ENCODE measurements at regions not wholly inside any gene's neighbourhood (a gene's known extent, or its start where the extent isn't known, plus 50 kb on each side); places are given as distances from the start of the nearest gene placed in this dataset.

DNA sequence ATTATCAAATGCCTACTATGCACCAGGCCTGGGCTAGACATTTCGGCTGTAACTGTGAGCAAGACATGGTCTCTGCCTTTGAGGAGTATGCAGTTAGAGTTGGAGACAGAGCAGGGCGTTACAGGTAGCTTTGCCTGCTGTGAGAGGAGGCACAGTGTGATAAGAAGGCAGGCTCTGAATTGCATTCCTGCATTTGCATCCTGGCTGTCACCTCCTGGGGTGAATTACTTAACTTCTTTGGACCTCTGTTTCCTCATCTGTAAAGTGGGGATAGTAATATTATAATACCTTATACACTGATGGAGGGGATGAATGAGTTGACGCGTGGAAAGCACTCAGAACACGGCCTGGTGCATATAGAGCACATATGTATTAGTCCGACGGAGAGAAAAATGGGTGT is 118.1 kb upstream of the ARHGAP20 start:
- H3K9me3 ChIP-seq, result no peaks in the 10 kb centered on the region
- intact Hi-C loops (cut with DNase I), result no loop called here
- ATAC-seq, result no peak
- no peak for TF ChIP-seq POLR2A (IDR thresholded peaks at IDR 0.05)
- TF ChIP-seq, protein P1, sequence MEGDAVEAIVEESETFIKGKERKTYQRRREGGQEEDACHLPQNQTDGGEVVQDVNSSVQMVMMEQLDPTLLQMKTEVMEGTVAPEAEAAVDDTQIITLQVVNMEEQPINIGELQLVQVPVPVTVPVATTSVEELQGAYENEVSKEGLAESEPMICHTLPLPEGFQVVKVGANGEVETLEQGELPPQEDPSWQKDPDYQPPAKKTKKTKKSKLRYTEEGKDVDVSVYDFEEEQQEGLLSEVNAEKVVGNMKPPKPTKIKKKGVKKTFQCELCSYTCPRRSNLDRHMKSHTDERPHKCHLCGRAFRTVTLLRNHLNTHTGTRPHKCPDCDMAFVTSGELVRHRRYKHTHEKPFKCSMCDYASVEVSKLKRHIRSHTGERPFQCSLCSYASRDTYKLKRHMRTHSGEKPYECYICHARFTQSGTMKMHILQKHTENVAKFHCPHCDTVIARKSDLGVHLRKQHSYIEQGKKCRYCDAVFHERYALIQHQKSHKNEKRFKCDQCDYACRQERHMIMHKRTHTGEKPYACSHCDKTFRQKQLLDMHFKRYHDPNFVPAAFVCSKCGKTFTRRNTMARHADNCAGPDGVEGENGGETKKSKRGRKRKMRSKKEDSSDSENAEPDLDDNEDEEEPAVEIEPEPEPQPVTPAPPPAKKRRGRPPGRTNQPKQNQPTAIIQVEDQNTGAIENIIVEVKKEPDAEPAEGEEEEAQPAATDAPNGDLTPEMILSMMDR (IDR thresholded peaks at IDR 0.05), result no peak
- H3K36me3 ChIP-seq, result no peaks in the 10 kb centered on the region
- no peaks in the 10 kb centered on the region for H3K4me1 ChIP-seq
- H3K27me3 ChIP-seq, result no peaks in the 10 kb centered on the region
- DNase-seq, result no peak
- H3K27ac ChIP-seq, result no peak overlapping the region
- no peak overlapping the region for H3K4me3 ChIP-seq
- WGBS (ENCODE audit: insufficient coverage, low coverage, low lambda C conversion rate, missing lambda C conversion rate), result 86% methylated on average over 7 of the region's 7 CpGs

DNA sequence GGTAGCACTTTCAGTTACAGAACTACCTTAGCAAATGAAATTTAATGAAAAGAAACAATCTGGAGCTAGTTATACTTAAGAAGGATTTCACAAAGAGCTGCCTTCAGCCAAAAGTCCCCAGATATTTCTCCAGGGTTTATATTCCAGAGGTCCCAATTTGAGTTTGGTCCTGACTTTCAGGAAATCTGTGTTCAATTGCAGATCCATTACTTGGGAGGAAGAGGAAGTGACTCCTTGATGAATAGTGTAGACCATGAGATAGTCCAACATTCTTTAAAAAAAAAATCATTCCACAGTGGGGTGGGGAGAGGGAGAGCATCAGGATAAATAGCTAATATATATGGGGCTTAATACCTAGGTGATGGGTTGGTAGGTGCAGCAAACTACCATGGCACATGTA is 117.6 kb upstream of the ARHGAP20 start:
- no peaks in the 10 kb centered on the region for H3K9me3 ChIP-seq
- H3K27me3 ChIP-seq, result no peaks in the 10 kb centered on the region
- ATAC-seq (no peak), DNase-seq (no peak)
- no peak overlapping the region for H3K27ac ChIP-seq
- TF ChIP-seq POLR2A (IDR thresholded peaks at IDR 0.05), result no peak
- TF ChIP-seq, protein P1 (IDR thresholded peaks at IDR 0.05), result no peak
- intact Hi-C loops (cut with DNase I), result no loop called here
- H3K4me3 ChIP-seq, result no peak overlapping the region
- no peaks in the 10 kb centered on the region for H3K36me3 ChIP-seq
- H3K4me1 ChIP-seq, result no peaks in the 10 kb centered on the region

DNA sequence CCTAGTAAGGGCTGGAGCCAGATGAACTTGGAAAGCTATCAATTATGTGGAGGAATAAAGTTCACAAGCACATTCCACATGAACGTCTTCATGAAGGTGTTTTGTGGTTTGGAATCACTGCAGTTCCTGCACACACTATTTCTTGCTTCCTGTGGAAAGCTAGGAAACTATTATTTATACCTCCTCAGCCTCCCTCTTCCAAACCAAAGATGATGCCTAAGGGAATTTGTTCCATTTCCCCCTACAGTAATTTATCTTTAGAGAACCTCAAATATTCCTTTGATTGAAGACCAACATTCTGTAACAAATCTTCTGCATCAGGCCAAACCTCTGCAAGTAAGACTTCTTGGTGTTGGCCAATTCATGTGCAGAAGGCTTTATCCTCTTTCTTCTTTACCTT is 115.8 kb upstream of the ARHGAP20 start:
- DNase-seq (no peak), ATAC-seq (no peak)
- Histone ChIP-seq H3K4me3 (no peak overlapping the region), H3K27ac (no peak overlapping the region), H3K36me3 (no peaks in the 10 kb centered on the region), H3K27me3 (no peaks in the 10 kb centered on the region), H3K4me1 (no peaks in the 10 kb centered on the region), H3K9me3 (no peaks in the 10 kb centered on the region)
- WGBS (ENCODE audit: insufficient coverage, low coverage, low lambda C conversion rate, missing lambda C conversion rate), result 20% methylated on average over 1 of the region's 1 CpG
- TF ChIP-seq, protein P1 (IDR thresholded peaks at IDR 0.05), result no peak
- no peak for TF ChIP-seq POLR2A (IDR thresholded peaks at IDR 0.05)
- intact Hi-C loops (cut with DNase I), result no loop called here

DNA sequence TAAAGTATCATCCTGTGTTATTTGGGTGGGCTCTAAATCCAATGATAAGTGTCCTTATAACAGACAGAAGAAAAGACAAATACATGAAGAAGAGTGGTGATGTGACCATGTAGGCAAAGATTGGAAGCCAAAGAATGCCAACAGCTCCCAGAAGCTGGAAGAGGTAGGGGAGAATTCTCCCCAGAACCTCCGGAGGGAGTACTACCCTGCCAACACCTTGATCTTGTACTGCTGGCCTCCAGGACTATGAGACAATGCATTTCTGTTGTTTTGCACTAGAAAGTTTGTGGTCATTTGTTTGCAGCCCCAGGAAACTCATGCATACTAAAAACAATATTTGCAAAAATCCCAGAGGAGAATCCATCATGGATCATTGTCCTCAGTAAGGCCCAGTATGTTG is 115.0 kb upstream of the ARHGAP20 start:
- no peak for ATAC-seq
- intact Hi-C loops (cut with DNase I), result no loop called here
- WGBS (ENCODE audit: insufficient coverage, low coverage, low lambda C conversion rate, missing lambda C conversion rate), result 64% methylated on average over 1 of the region's 1 CpG

More for the DNA sequence above, 115.0 kb upstream of the ARHGAP20 start:
- Histone ChIP-seq H3K27ac (no peak overlapping the region), H3K4me1 (no peaks in the 10 kb centered on the region), H3K27me3 (no peaks in the 10 kb centered on the region), H3K4me3 (no peak overlapping the region), H3K36me3 (no peaks in the 10 kb centered on the region), H3K9me3 (no peaks in the 10 kb centered on the region)
- TF ChIP-seq POLR2A (IDR thresholded peaks at IDR 0.05), result no peak
- TF ChIP-seq, protein P1 (IDR thresholded peaks at IDR 0.05), result no peak
- no peak for DNase-seq
